Thyroid gland (tissue), 4 donors: ENCODE measurements at regions not wholly inside any gene's neighbourhood (a gene's known extent, or its start where the extent isn't known, plus 50 kb on each side); places are given as distances from the start of the nearest gene placed in this dataset.
"Not testable (repeated sequence)": the region's sequence is repeated elsewhere in the genome, so short reads cannot be mapped to it uniquely, and the experiment has no call there.

Experiments used
- DNase-seq, 2 donors: peaks; one replicate each; pipeline ENCODE4 v3.0.0-alpha.2; 2019
- H3K27ac ChIP-seq, 3 donors: fragments of 200-600 bp; sonication (generic); 1 replicate in 2 of 3; 2 replicates in 1 of 3; pipeline ENCODE4 v1.5.1; 2016 to 2019; ENCODE audit warnings: mild to moderate bottlenecking in 1 of 3, moderate library complexity in 1 of 3
- H3K27me3 ChIP-seq: fragments of 200-600 bp; sonication (generic); one replicate; pipeline ENCODE4 v1.5.1; 2019
- H3K36me3 ChIP-seq, 2 donors: fragments of 200-600 bp; sonication (generic); one replicate each; pipeline ENCODE4 v1.5.1; 2016 to 2019
- H3K4me1 ChIP-seq, 2 donors: fragments of 200-600 bp; sonication (generic); one replicate each; pipeline ENCODE4 v1.5.1; 2017 to 2019
- H3K4me3 ChIP-seq, 3 donors: fragments of 200-600 bp; sonication (generic); replicated peaks in 1 of 3; 1 replicate in 2 of 3; 2 replicates in 1 of 3; pipeline ENCODE4 v1.5.1; 2016; ENCODE audit warnings: mild to moderate bottlenecking in 1 of 3
- H3K9me3 ChIP-seq: fragments of 200-600 bp; sonication (generic); one replicate; pipeline ENCODE4 v1.5.1; 2017
- POLR2A ChIP-seq, 2 donors: fragments of 450-650 bp; IDR thresholded peaks; one replicate each; pipeline ENCODE4 v1.6.1; 2017; ENCODE audit warnings: antibody characterized with exemption in 2 of 2, mild to moderate bottlenecking in 2 of 2, moderate library complexity in 1 of 2
- WGBS, 2 donors: methylation state at CpG; one replicate each; pipeline ENCODE4 v1.1.5; 2017; 5-methylcytosine and 5-hydroxymethylcytosine counted together
- intact Hi-C: fragments of 100-400 bp; cut with DNase I; formaldehyde crosslinking; loops from one replicate; pipeline ENCODE4 v1.15.1; 2023
- TF ChIP-seq, protein P1 (sequence below), 6 experiments: fragments of 200-600 bp in 3 of 6; fragments of 450-650 bp in 3 of 6; sonication (generic) in 3 of 6; IDR thresholded peaks; one replicate each; pipeline ENCODE4 v1.5.1; 2016 to 2019; ENCODE audit warnings: antibody characterized with exemption in 6 of 6, mild to moderate bottlenecking in 2 of 6, inconsistent platforms in 1 of 6, moderate library complexity in 1 of 6

DNA sequence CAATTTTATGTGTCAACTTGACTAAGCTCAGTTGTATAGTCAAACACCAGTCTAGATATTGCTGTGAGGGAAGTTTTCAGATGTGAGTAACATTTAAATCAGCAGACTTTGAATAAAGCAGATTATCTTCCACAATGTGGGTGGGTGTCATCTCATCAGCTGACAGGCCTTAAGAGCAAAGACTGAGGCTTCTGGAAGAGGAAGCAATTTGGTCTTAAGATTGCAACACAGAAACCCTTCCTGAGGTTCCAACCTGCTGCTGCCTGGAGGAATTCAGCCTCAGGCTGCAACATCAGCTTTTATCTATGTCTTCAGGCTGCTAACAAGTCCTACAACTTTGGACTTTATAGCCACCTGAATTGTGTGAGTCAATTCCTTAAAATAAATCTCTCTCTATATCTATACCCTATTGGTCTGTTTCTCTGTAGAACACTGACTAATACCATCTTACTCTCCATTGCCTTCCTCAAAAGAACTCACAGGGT lies 277.2 kb upstream of the PLET1 start:
- intact Hi-C loops: no loop called here
- no peak overlapping the region for H3K27ac ChIP-seq
- no peaks in the 10 kb centered on the region for H3K9me3 ChIP-seq
- TF ChIP-seq POLR2A (IDR thresholded peaks at IDR 0.05): no peak
- TF ChIP-seq, protein P1, sequence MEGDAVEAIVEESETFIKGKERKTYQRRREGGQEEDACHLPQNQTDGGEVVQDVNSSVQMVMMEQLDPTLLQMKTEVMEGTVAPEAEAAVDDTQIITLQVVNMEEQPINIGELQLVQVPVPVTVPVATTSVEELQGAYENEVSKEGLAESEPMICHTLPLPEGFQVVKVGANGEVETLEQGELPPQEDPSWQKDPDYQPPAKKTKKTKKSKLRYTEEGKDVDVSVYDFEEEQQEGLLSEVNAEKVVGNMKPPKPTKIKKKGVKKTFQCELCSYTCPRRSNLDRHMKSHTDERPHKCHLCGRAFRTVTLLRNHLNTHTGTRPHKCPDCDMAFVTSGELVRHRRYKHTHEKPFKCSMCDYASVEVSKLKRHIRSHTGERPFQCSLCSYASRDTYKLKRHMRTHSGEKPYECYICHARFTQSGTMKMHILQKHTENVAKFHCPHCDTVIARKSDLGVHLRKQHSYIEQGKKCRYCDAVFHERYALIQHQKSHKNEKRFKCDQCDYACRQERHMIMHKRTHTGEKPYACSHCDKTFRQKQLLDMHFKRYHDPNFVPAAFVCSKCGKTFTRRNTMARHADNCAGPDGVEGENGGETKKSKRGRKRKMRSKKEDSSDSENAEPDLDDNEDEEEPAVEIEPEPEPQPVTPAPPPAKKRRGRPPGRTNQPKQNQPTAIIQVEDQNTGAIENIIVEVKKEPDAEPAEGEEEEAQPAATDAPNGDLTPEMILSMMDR (IDR thresholded peaks at IDR 0.05): no peak
- H3K36me3 ChIP-seq: no peaks in the 10 kb centered on the region
- no peak for DNase-seq
- H3K4me1 ChIP-seq: peaks cover 0 to 7% of the 10 kb centered on the region in 2 donors
- no peak overlapping the region for H3K4me3 ChIP-seq
- H3K27me3 ChIP-seq: no peaks in the 10 kb centered on the region

DNA sequence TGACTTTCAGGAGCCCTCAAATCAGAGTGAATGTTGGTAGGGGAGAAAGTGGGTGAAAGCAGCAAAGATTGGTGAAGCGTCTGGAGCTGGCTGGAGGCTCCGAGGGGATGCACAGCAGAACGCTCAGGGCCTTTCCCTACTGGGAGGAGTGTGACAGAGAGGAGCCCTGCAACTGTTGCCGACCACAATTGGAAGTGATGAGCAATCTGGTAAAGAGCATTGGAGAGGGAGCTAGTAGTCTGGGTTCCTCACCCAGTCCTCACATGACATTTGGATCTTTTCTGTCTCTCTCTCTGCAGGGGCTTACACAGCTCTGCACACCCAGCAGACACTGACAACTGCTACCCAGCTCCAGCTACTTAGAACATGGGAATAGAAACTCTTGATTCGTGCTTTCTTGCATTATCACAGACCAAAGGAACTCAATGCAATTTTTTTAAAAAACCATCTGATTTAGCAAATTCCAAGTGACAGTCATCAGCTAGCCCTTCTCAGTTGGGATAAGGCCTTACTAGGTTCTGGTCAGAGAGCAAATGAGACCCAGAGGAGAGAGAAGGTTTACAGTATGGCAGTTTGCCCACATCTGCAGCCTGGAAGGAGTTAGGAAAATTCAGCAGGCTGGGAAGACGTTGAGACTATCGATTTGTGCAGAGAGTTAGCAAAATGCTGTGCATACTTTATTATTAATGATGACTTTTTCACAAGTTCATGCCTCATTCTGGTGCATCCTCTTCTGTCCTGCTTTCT lies 278.0 kb upstream of the PLET1 start:
- intact Hi-C loops: no loop called here
- 74 to 79% methylated on average over 7 of the region's 7 CpGs for WGBS, 2 donors
- no peak for TF ChIP-seq POLR2A (IDR thresholded peaks at IDR 0.05)
- TF ChIP-seq, protein P1 (IDR thresholded peaks at IDR 0.05): no peak

GRCh38 chr11:112539281-112539555 lies 278.6 kb upstream of the PLET1 start:
- H3K4me1 ChIP-seq, H3K27ac ChIP-seq, H3K4me3 ChIP-seq, intact Hi-C loops, H3K9me3 ChIP-seq, DNase-seq, H3K27me3 ChIP-seq, H3K36me3 ChIP-seq: not testable (repeated sequence)
- 74 to 75% methylated on average over 1 of the region's 1 CpG for WGBS, 2 donors

More for the DNA sequence above, 278.0 kb upstream of the PLET1 start:
- Histone ChIP-seq H3K27ac (no peak overlapping the region), H3K36me3 (no peaks in the 10 kb centered on the region), H3K4me1 (peaks cover 3 to 7% of the 10 kb centered on the region in 2 donors), H3K4me3 (no peak overlapping the region), H3K9me3 (no peaks in the 10 kb centered on the region), H3K27me3 (no peaks in the 10 kb centered on the region)
- no peak for DNase-seq

- Histone ChIP-seq H3K9me3 (no peaks in the 10 kb centered on the region), H3K4me3 (no peak overlapping the region), H3K4me1 (peaks cover 3 to 5% of the 10 kb centered on the region in 2 donors), H3K36me3 (no peaks in the 10 kb centered on the region), H3K27ac (no peak overlapping the region), H3K27me3 (no peaks in the 10 kb centered on the region)
- intact Hi-C loops: no loop called here
- TF ChIP-seq, protein P1 (IDR thresholded peaks at IDR 0.05): no peak
- TF ChIP-seq POLR2A (IDR thresholded peaks at IDR 0.05): no peak
- no peak for DNase-seq
- 88 to 91% methylated on average over 6 of the region's 6 CpGs for WGBS, 2 donors
Measured at GRCh38 chr11:112539741-112540140, 279.1 kb upstream of the PLET1 start.

GRCh38 chr11:112540261-112540660 lies 279.6 kb upstream of the PLET1 start:
- no peaks in the 10 kb centered on the region for H3K9me3 ChIP-seq
- no peaks in the 10 kb centered on the region for H3K36me3 ChIP-seq
- H3K27me3 ChIP-seq: no peaks in the 10 kb centered on the region
- peaks cover 3 to 5% of the 10 kb centered on the region in 2 donors for H3K4me1 ChIP-seq
- H3K4me3 ChIP-seq: no peak overlapping the region
- intact Hi-C loops: no loop called here
- no peak overlapping the region for H3K27ac ChIP-seq
- WGBS, 2 donors: 88% methylated on average over 2 of the region's 2 CpGs
- DNase-seq: no peak
- TF ChIP-seq, protein P1 (IDR thresholded peaks at IDR 0.05): no peak
